HEK293T (cell line): ENCODE measurements at regions not wholly inside any gene's neighbourhood (a gene's known extent, or its start where the extent isn't known, plus 50 kb on each side); places are given as distances from the start of the nearest gene placed in this dataset.

Source experiments
- BHLHE40 ChIP-seq: fragments of 450-650 bp; IDR thresholded peaks from 2 replicates; pipeline ENCODE4 v1.6.1; 2016; ENCODE audit warnings: mild to moderate bottlenecking, moderate library complexity, borderline replicate concordance
- FOXA1 ChIP-seq: fragments of 450-650 bp; IDR thresholded peaks from 2 replicates; pipeline ENCODE4 v1.6.1; 2016; ENCODE audit warnings: mild to moderate bottlenecking
- FOXK2 ChIP-seq: fragments of 450-650 bp; IDR thresholded peaks from 2 replicates; pipeline ENCODE4 v1.6.1; 2016; ENCODE audit warnings: mild to moderate bottlenecking
- FOXM1 ChIP-seq: fragments of 450-650 bp; IDR thresholded peaks from 2 replicates; pipeline ENCODE4 v1.6.1; 2017; ENCODE audit warnings: mild to moderate bottlenecking, borderline replicate concordance
- HDGF ChIP-seq: fragments of 450-650 bp; IDR thresholded peaks from 2 replicates; pipeline ENCODE4 v1.6.1; 2017; ENCODE audit warnings: antibody characterized with exemption, borderline replicate concordance
- NFRKB ChIP-seq: fragments of 450-650 bp; IDR thresholded peaks from 2 replicates; pipeline ENCODE4 v1.6.1; 2016; ENCODE audit warnings: mild to moderate bottlenecking, moderate library complexity
- PKNOX1 ChIP-seq: fragments of 450-650 bp; IDR thresholded peaks from 2 replicates; pipeline ENCODE4 v1.6.1; 2016
- SP1 ChIP-seq: fragments of 450-650 bp; IDR thresholded peaks from 2 replicates; pipeline ENCODE4 v1.6.1; 2017
- SUZ12 ChIP-seq: fragments of 450-650 bp; IDR thresholded peaks from 2 replicates; pipeline ENCODE4 v1.6.1; 2016; ENCODE audit warnings: mild to moderate bottlenecking
- TARDBP ChIP-seq: fragments of 450-650 bp; IDR thresholded peaks from 2 replicates; pipeline ENCODE4 v1.6.1; 2016
- ZNF384 ChIP-seq: fragments of 450-650 bp; IDR thresholded peaks from 2 replicates; pipeline ENCODE4 v1.6.1; 2016

- TF ChIP-seq PKNOX1 (no peak), BHLHE40 (no peak), SP1 (no peak), FOXK2 (no peak), HDGF (no peak), FOXM1 (no peak), TARDBP (no peak), SUZ12 (no peak), FOXA1 (no peak), ZNF384 (no peak), NFRKB (no peak)
These were observed 88.7 kb upstream of the KCTD7 start for GRCh38 chr7:66539902-66540375.
